ENCODE measurements at regions not wholly inside any gene's neighbourhood (a gene's known extent, or its start where the extent isn't known, plus 50 kb on each side); places are given as distances from the start of the nearest gene placed in this dataset.

DNA sequence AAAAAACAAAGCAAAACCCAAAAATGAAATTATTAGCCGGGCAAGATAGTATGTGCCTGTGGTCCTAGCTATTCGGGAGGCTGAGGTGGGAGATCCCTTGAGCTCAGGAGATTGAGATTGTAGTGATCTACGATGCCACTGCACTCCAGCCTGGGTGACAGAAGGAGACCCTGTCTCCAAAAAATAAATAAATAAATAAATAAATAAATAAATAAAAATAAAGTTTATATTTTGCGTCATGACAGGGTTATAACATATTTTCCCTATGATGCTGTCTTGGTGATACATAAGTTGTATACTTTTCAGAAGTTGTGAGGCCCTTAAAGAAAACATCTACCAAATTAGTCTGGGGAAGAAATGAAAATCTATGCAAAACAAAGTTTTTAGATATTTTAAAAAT is 94.5 kb upstream of the MKLN1 start:
- Histone ChIP-seq H3K27me3 (no peaks in the 10 kb centered on the region), H3K36me3 (no peaks in the 10 kb centered on the region), H3K9me3 (no peaks in the 10 kb centered on the region), H3K4me1 (no peaks in the 10 kb centered on the region), H3K4me3 (no peak overlapping the region), H3K27ac (no peak overlapping the region)
- TF ChIP-seq POLR2A (IDR thresholded peaks at IDR 0.05) (no peak), POLR2AphosphoS5 (IDR thresholded peaks at IDR 0.05) (no peak)
- TF ChIP-seq, protein P1, sequence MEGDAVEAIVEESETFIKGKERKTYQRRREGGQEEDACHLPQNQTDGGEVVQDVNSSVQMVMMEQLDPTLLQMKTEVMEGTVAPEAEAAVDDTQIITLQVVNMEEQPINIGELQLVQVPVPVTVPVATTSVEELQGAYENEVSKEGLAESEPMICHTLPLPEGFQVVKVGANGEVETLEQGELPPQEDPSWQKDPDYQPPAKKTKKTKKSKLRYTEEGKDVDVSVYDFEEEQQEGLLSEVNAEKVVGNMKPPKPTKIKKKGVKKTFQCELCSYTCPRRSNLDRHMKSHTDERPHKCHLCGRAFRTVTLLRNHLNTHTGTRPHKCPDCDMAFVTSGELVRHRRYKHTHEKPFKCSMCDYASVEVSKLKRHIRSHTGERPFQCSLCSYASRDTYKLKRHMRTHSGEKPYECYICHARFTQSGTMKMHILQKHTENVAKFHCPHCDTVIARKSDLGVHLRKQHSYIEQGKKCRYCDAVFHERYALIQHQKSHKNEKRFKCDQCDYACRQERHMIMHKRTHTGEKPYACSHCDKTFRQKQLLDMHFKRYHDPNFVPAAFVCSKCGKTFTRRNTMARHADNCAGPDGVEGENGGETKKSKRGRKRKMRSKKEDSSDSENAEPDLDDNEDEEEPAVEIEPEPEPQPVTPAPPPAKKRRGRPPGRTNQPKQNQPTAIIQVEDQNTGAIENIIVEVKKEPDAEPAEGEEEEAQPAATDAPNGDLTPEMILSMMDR (IDR thresholded peaks at IDR 0.05): no peak
- intact Hi-C loops (cut with DNase I; ENCODE audit: low total_unique reads): no loop called here
- DNase-seq (ENCODE audit: low spot score in 2 of 2): no peak

DNA sequence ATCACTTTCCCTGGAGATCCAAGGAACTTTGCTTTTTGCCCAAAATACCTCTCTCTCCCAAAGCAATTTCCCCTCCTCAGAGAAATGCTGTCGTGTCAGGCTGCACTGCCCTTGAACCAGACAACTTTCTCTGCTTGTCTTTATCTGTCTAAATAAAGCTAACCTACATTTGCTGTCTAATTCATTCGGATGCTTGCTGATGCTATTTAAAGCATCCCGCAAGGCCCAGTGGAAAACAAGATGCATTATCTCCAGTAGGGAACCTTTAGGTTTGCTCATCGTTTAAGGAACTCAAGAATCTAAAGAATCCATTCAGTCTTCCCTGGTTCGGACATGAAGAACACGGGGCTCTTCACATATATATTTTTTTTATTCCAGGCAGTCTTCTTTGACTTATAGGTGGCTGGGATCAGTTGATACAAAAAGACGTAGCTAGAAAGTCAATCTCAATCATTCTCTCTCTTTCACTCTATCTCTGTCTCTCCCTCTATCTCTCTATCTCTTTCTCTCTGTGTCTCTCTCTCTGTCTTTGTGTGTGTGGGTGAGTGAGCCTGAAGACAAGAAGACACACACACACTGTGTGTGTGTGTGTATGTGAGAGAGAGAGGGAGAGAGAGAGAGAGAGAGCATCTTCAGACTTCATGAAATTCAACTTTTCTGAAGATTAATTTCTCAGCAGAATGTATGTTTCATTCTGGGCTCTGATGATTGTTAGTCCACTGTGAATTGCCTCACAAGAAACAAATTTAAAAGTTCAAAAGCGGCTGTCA is 92.8 kb upstream of the MKLN1 start:
- H3K27ac ChIP-seq: no peak overlapping the region
- H3K27me3 ChIP-seq: no peaks in the 10 kb centered on the region
- no peaks in the 10 kb centered on the region for H3K4me1 ChIP-seq
- DNase-seq (ENCODE audit: low spot score in 2 of 2): no peak
- no peaks in the 10 kb centered on the region for H3K9me3 ChIP-seq
- no peaks in the 10 kb centered on the region for H3K36me3 ChIP-seq
- no peak overlapping the region for H3K4me3 ChIP-seq
- TF ChIP-seq POLR2AphosphoS5 (IDR thresholded peaks at IDR 0.05) (no peak), POLR2A (IDR thresholded peaks at IDR 0.05) (no peak)
- TF ChIP-seq, protein P1 (IDR thresholded peaks at IDR 0.05): no peak
- intact Hi-C loops (cut with DNase I; ENCODE audit: low total_unique reads): no loop called here

DNA sequence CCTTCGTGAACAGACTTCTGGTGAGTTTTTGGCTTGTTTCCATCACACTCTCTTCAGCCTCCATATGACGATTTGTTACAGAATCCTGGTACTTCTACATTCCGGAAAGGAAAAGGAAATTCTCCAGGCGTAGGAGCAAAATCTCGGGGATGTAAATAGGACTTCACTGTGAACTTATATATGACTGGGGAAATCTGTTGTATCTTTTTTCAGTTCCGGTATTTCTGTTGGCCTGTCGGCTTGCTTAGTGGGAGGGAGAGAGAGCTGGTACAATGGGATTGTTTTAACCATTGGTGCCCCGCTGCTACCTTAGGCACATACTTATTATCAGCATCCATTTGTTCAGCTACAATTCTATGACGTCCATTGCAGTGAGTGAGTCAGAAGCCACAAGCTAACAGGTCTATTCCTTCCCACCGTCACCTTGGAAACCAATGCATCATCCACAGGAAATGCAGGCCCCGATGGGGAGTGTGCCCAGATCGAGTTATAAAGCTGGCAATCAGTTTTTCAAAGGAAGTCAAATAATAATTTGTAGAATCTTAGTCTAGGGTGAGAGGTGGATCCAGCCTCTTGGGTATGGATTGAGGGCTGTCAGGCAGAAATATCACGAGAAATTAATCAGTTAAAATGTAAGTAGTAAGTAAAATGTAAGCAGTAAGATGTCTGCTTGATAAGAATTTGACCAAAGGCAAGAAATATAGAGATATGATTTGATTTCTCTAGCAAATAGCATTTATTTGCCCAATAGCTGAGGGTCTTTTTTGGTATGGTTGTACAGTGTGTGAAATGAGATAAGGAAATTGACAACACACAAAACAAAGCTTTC is 92.0 kb upstream of the MKLN1 start:
- H3K36me3 ChIP-seq: no peaks in the 10 kb centered on the region
- intact Hi-C loops (cut with DNase I; ENCODE audit: low total_unique reads): no loop called here
- no peak for DNase-seq (ENCODE audit: low spot score in 2 of 2)
- TF ChIP-seq, protein P1 (IDR thresholded peaks at IDR 0.05): no peak
- TF ChIP-seq POLR2AphosphoS5 (IDR thresholded peaks at IDR 0.05): no peak
- no peak for TF ChIP-seq POLR2A (IDR thresholded peaks at IDR 0.05)
- H3K4me1 ChIP-seq: no peaks in the 10 kb centered on the region
- no peaks in the 10 kb centered on the region for H3K27me3 ChIP-seq
- H3K9me3 ChIP-seq: no peaks in the 10 kb centered on the region
- H3K4me3 ChIP-seq: no peak overlapping the region
- no peak overlapping the region for H3K27ac ChIP-seq

DNA sequence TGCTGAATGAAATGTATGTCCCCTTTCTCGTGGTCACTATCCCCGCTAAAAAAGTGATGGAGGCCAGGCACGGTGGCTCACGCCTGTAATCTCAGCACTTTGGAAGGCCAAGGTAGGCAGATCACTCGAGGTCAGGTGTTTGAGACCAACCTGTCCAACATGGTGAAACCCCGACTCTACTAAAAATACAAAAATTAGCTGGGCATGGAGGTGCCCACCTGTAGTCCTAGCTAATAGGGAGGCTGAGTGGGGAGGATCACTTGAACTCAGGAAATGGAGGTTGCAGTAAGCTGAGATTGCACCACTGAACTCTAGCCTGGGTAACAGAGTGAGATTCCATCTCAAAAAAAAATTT is 91.4 kb upstream of the MKLN1 start:
- no peaks in the 10 kb centered on the region for H3K4me1 ChIP-seq
- no peak for DNase-seq (ENCODE audit: low spot score in 2 of 2)
- no peak overlapping the region for H3K4me3 ChIP-seq
- no peak for TF ChIP-seq POLR2AphosphoS5 (IDR thresholded peaks at IDR 0.05)
- TF ChIP-seq, protein P1 (IDR thresholded peaks at IDR 0.05): no peak
- no peak for TF ChIP-seq POLR2A (IDR thresholded peaks at IDR 0.05)
- no peaks in the 10 kb centered on the region for H3K9me3 ChIP-seq
- no peaks in the 10 kb centered on the region for H3K27me3 ChIP-seq
- H3K36me3 ChIP-seq: no peaks in the 10 kb centered on the region
- intact Hi-C loops (cut with DNase I; ENCODE audit: low total_unique reads): no loop called here
- H3K27ac ChIP-seq: no peak overlapping the region

DNA sequence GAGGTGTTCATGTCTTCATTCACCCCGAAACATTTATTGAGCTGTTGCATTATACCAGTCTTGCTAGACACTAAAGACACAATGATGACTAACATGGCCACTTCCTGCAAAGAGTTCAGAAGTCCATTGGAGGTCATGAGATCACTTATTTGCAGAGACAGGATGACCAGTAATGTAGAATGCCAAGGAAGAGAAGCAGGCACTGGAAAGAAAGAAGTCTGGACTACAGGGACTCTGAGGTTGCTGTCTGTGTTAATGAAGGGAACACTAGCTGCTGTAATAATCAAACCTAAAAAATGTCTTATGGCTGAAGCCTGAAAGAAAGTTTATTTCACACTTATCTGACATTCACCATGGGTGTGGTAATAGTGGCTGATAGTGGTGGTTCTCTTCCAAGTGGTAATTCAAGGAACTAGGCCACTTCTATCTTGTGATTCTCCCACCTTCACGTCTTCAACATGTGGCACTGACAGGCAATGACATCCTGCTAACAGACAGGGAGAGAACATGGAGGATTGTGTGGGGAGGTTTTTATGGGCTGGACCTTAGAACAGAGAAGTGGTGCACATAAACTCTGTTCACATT is 89.2 kb upstream of the MKLN1 start:
- Histone ChIP-seq H3K9me3 (no peaks in the 10 kb centered on the region), H3K4me1 (no peaks in the 10 kb centered on the region)

More for the DNA sequence above, 89.2 kb upstream of the MKLN1 start:
- Histone ChIP-seq H3K4me3 (no peak overlapping the region), H3K36me3 (no peaks in the 10 kb centered on the region), H3K27me3 (no peaks in the 10 kb centered on the region), H3K27ac (no peak overlapping the region)
- TF ChIP-seq, protein P1 (IDR thresholded peaks at IDR 0.05): no peak
- TF ChIP-seq POLR2AphosphoS5 (IDR thresholded peaks at IDR 0.05) (no peak), POLR2A (IDR thresholded peaks at IDR 0.05) (no peak)
- DNase-seq (ENCODE audit: low spot score in 2 of 2): no peak
- intact Hi-C loops (cut with DNase I; ENCODE audit: low total_unique reads): no loop called here
